ENCODE measurements at regions not wholly inside any gene's neighbourhood (a gene's known extent, or its start where the extent isn't known, plus 50 kb on each side); places are given as distances from the start of the nearest gene placed in this dataset.

GRCh38 chr9:1938675-1939170 is 76.4 kb upstream of the SMARCA2 start:
- ATAC-seq (replicated peaks) (peak; percentile 80 to 85), DNase-seq (no peak)
- Mint-ChIP-seq H3K4me1 (peaks cover 18 to 24% of the 10 kb centered on the region in 2 donors), H3K27me3 (peaks cover 14% of the 10 kb centered on the region in 2 donors), H3K27ac (peak overlapping the region; percentile 1), H3K9me3 (peaks cover 0 to 3% of the 10 kb centered on the region in 2 donors), H3K36me3 (no peaks in the 10 kb centered on the region), H3K4me3 (peak overlapping the region in 1 of 2 donors; percentile 2)

DNA sequence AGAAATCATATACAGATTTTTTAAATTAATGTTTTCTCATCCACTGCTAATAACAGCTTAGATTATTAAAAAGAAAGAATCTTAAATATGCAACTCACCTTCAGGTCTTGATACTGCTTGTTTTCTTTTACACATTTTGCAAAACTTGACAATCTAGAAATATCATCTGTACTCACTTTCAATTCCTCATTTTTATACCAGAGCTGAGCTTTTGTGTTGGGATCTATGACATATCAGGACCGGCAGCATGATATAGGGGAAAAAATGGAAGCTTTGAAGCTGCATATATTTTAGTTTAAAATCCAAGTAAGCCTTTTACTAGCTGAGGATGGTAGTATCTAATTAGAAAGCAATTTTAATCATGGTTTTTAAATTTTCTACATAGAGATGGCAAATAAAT is 75.7 kb upstream of the SMARCA2 start:
- peaks cover 7 to 10% of the 10 kb centered on the region in 2 donors for H3K27me3 Mint-ChIP-seq
- peaks cover 0 to 3% of the 10 kb centered on the region in 2 donors for H3K9me3 Mint-ChIP-seq
- H3K36me3 Mint-ChIP-seq = no peaks in the 10 kb centered on the region
- peaks cover 18 to 24% of the 10 kb centered on the region in 2 donors for H3K4me1 Mint-ChIP-seq
- no peak overlapping the region for H3K27ac Mint-ChIP-seq
- ATAC-seq (replicated peaks) (peak; percentile 55 to 63), DNase-seq (no peak)
- no peak overlapping the region for H3K4me3 Mint-ChIP-seq

DNA sequence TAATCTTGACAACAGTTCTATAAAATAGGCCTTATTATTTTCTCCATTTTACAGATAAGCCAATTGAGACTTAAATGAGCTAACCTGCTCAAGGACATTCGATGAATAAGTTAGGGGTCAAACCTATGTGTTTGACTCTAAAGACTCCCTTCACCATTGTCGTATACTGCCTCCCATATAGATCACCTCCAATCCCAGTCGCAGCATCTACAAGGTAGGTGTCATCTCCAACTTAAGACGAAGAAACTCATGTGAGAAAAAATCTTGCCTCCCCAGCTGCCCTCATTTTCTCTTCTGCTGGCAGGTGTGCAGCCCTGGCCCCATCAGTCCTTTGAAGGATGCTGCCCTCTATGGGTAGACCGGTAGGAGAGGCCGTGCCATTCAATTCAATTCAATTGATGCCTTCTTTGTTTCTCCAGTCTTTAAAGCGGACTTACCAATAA is 75.2 kb upstream of the SMARCA2 start:
- Mint-ChIP-seq H3K27ac (no peak overlapping the region), H3K36me3 (no peaks in the 10 kb centered on the region), H3K9me3 (peaks cover 0 to 3% of the 10 kb centered on the region in 2 donors), H3K4me3 (peak overlapping the region in 1 of 2 donors; percentile 15), H3K4me1 (peaks cover 18 to 24% of the 10 kb centered on the region in 2 donors), H3K27me3 (peaks cover 6 to 14% of the 10 kb centered on the region in 2 donors)
- ATAC-seq (replicated peaks) (peak; percentile 76 to 84), DNase-seq (peak; percentile 12)

DNA sequence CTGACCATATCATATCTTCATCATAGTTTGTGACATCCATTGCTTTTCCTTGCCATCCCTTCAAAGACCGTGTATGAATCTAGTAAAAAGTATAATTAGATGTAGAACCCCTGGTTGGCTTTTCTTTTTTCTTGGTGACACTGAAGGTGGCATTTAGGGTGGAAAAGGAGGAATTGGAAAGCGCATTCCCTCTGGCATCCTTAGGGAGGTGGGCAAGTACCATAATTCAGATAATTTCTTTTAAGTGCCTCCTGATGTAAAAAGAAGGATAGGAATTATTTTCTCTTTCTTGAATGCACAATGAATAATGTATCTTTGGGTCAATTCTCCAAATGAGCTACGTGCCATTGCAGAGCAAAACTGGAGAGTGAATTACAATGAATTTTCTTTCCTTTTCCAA is 73.2 kb upstream of the SMARCA2 start:
- Mint-ChIP-seq H3K36me3 (no peaks in the 10 kb centered on the region), H3K4me3 (no peak overlapping the region), H3K27me3 (peaks cover 6 to 17% of the 10 kb centered on the region in 2 donors), H3K27ac (no peak overlapping the region), H3K4me1 (peaks cover 18 to 24% of the 10 kb centered on the region in 2 donors), H3K9me3 (no peaks in the 10 kb centered on the region)
- DNase-seq (no peak), ATAC-seq (replicated peaks) (no peak)

DNA sequence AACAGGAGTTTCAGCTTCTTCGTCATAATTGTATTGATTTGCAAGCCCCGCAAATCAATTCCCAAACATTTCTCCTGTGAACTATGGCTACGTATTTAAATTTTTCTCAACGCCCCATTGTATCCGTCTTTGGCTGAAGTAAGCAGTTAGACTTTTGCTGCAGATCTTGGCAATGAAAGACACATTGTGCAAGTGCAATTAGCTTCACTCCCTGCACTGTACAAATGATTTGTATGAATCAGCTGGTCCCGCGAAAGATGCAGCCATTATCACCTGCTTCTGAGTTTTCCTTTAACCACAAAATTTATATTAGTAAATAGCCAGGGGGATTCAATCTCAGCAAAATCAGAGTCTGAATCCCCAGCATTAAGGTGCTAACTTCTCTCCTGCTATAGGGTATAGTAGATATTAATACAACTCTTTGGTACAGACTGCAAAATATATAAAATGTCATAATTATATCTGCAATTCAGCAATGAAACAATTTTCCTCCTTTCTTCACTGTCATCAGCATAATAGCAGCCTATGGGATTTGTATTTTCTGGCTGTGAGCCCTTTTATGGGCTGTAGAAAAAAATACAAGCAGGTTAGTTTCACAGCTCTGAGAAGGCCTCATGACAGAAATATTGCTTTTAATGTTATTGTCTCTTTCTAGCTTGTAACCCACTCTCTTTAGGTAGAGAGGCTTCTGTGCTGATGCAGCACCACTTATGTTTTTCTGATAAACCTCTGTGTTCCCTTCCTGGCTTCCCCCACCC is 68.4 kb upstream of the SMARCA2 start:
- ATAC-seq (replicated peaks) = no peak
- Mint-ChIP-seq H3K4me1 (no peaks in the 10 kb centered on the region), H3K9me3 (no peaks in the 10 kb centered on the region), H3K36me3 (no peaks in the 10 kb centered on the region), H3K27ac (no peak overlapping the region), H3K27me3 (peaks cover 0 to 11% of the 10 kb centered on the region in 2 donors), H3K4me3 (no peak overlapping the region)
- no peak for DNase-seq

DNA sequence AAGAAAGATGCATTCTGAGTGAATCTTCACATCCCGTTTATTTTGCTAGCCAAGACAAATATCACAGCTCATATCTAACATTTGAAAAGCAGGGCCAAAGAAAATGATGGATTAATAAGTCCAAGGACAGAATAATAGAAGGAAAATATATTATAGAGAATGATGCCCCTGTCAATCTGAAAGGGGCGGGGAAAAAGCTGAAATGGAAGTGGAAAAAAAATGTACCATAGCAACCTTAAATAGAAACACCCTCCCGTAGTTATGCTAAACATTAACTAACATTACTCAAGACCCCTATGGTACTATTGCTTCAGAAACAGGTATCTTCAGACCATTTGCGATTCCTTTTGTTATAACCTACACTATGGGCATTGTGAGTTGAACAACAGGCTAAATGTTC is 67.7 kb upstream of the SMARCA2 start:
- Mint-ChIP-seq H3K27me3 (peaks cover 0 to 11% of the 10 kb centered on the region in 2 donors), H3K4me3 (no peak overlapping the region), H3K36me3 (no peaks in the 10 kb centered on the region), H3K27ac (no peak overlapping the region), H3K4me1 (no peaks in the 10 kb centered on the region), H3K9me3 (no peaks in the 10 kb centered on the region)
- no peak for DNase-seq
- no peak for ATAC-seq (replicated peaks)

- no peaks in the 10 kb centered on the region for H3K36me3 Mint-ChIP-seq
- H3K4me1 Mint-ChIP-seq = no peaks in the 10 kb centered on the region
- H3K27ac Mint-ChIP-seq = no peak overlapping the region
- H3K4me3 Mint-ChIP-seq = no peak overlapping the region
- ATAC-seq (replicated peaks) (no peak), DNase-seq (no peak)
- H3K27me3 Mint-ChIP-seq = peaks cover 2 to 14% of the 10 kb centered on the region in 2 donors
- no peaks in the 10 kb centered on the region for H3K9me3 Mint-ChIP-seq
These were observed 66.6 kb upstream of the SMARCA2 start for GRCh38 chr9:1948541-1948940.

DNA sequence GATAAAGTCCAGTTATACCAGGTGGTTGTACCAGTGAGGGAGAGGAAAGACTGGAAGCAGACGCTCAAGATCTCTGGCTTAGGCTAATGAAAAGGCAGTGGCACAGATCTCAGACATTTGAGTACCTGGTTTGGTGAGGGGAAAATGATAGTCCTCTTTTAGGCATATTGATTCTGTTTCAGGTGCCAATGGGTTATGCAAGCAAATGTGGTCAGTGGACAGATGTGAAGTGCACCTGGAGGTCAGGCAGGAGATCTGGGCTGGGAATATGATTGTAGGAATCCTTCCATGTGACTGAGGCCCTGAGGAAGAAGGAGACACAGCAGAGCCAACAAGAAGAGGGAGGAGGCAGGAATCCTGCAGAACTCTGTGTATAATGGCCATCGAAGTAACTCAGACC is 63.7 kb upstream of the SMARCA2 start:
- H3K4me3 Mint-ChIP-seq = no peak overlapping the region
- H3K27ac Mint-ChIP-seq = no peak overlapping the region
- no peaks in the 10 kb centered on the region for H3K4me1 Mint-ChIP-seq
- H3K36me3 Mint-ChIP-seq = no peaks in the 10 kb centered on the region
- peaks cover 5 to 7% of the 10 kb centered on the region in 2 donors for H3K27me3 Mint-ChIP-seq
- DNase-seq = no peak
- no peaks in the 10 kb centered on the region for H3K9me3 Mint-ChIP-seq
- ATAC-seq (replicated peaks) = no peak

- Mint-ChIP-seq H3K27ac (no peak overlapping the region), H3K4me1 (no peaks in the 10 kb centered on the region), H3K27me3 (peaks cover 5% of the 10 kb centered on the region in 2 donors), H3K36me3 (no peaks in the 10 kb centered on the region), H3K4me3 (no peak overlapping the region), H3K9me3 (no peaks in the 10 kb centered on the region)
- DNase-seq = no peak
- ATAC-seq (replicated peaks) = no peak
These were observed 63.1 kb upstream of the SMARCA2 start for GRCh38 chr9:1952001-1952400.

DNA sequence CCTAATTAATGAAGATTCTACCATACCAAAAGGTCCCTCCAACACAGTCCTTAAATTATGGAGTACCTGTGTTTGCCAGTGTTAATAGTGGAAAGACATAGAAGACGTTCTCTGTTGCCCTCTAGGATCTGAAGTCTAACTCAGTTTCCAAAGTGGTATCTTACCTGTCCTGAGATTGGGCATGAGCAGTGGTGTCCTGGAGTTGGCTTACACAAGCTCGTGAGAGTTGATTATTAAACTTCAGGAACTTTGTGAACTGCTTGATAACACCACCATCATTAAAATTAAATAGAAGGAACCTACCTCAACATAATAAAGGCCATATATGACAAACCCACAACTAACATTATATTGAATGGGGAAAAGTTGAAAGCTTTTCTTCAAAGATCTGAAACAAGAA is 60.9 kb upstream of the SMARCA2 start:
- no peak overlapping the region for H3K4me3 Mint-ChIP-seq
- ATAC-seq (replicated peaks) = no peak
- no peaks in the 10 kb centered on the region for H3K36me3 Mint-ChIP-seq
- H3K9me3 Mint-ChIP-seq = no peaks in the 10 kb centered on the region
- no peak overlapping the region for H3K27ac Mint-ChIP-seq
- no peak for DNase-seq
- H3K27me3 Mint-ChIP-seq = peaks cover 5% of the 10 kb centered on the region in 2 donors
- H3K4me1 Mint-ChIP-seq = no peaks in the 10 kb centered on the region

DNA sequence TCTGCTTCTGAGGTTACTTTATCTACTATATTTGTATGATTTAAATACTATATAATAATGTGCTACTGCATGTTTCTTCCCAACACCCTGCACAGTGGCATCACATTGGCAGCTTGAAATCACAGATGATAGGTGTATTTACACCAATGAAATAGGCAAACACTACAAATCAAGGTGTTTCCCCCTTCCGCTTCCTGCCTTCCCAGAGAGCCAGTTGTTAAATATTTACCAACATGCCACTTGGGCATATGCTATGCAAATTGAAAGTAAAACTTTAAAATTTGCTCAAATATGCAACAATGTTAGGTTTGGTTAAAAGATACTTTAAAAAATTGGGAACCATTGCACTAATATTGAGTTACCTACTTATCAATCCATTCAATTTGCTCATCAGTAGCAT is 58.2 kb upstream of the SMARCA2 start:
- Mint-ChIP-seq H3K9me3 (no peaks in the 10 kb centered on the region), H3K4me1 (no peaks in the 10 kb centered on the region), H3K27me3 (peaks cover 5% of the 10 kb centered on the region in 2 donors), H3K36me3 (no peaks in the 10 kb centered on the region), H3K27ac (no peak overlapping the region), H3K4me3 (no peak overlapping the region)
- ATAC-seq (replicated peaks) (no peak), DNase-seq (no peak)

- Mint-ChIP-seq H3K27ac (no peak overlapping the region), H3K9me3 (no peaks in the 10 kb centered on the region), H3K4me1 (no peaks in the 10 kb centered on the region), H3K4me3 (no peak overlapping the region), H3K27me3 (peaks cover 5% of the 10 kb centered on the region in 2 donors), H3K36me3 (no peaks in the 10 kb centered on the region)
- DNase-seq (no peak), ATAC-seq (replicated peaks) (no peak)
These were observed 57.3 kb upstream of the SMARCA2 start for GRCh38 chr9:1957856-1958255.

GRCh38 chr9:1959371-1959770 is 55.8 kb upstream of the SMARCA2 start:
- DNase-seq (no peak), ATAC-seq (replicated peaks) (no peak)
- no peaks in the 10 kb centered on the region for H3K9me3 Mint-ChIP-seq
- no peak overlapping the region for H3K4me3 Mint-ChIP-seq
- no peaks in the 10 kb centered on the region for H3K36me3 Mint-ChIP-seq
- H3K27ac Mint-ChIP-seq = no peak overlapping the region
- no peaks in the 10 kb centered on the region for H3K27me3 Mint-ChIP-seq
- no peaks in the 10 kb centered on the region for H3K4me1 Mint-ChIP-seq

GRCh38 chr9:1960342-1961042 is 54.7 kb upstream of the SMARCA2 start:
- ATAC-seq (replicated peaks) (no peak), DNase-seq (no peak)
- Mint-ChIP-seq H3K27ac (no peak overlapping the region), H3K4me1 (no peaks in the 10 kb centered on the region), H3K9me3 (no peaks in the 10 kb centered on the region), H3K36me3 (no peaks in the 10 kb centered on the region), H3K4me3 (no peak overlapping the region), H3K27me3 (peaks cover 0 to 5% of the 10 kb centered on the region in 2 donors)

DNA sequence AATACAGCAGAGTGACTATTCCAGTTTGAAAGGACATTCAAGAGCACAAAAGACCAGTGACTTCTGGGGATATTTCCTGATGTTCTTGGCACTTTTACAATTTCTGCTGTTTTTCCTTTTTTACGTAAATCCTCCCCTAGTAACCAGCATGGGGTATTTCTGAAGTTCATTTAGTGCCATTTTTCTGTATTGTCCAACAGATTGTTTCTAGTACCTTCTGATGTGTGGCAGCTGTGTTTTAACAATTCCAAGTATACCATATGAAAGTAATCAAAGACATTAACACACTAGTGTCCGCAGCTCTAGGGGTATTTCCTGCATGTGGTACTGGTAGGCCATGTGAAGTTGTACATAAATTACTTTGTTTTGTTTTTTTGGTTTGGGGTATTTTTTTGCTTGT is 53.0 kb upstream of the SMARCA2 start:
- Mint-ChIP-seq H3K9me3 (no peaks in the 10 kb centered on the region), H3K27me3 (peaks cover 8 to 15% of the 10 kb centered on the region in 2 donors), H3K36me3 (no peaks in the 10 kb centered on the region), H3K4me3 (no peak overlapping the region), H3K4me1 (no peaks in the 10 kb centered on the region), H3K27ac (no peak overlapping the region)
- ATAC-seq (replicated peaks) (no peak), DNase-seq (no peak)
